ENCODE measurements at regions not wholly inside any gene's neighbourhood (a gene's known extent, or its start where the extent isn't known, plus 50 kb on each side); places are given as distances from the start of the nearest gene placed in this dataset.

GRCh38 chr1:99571092-99571734 lies 74.7 kb upstream of the PALMD start:
- no peak for DNase-seq
- Histone ChIP-seq H4K20me1 (ENCODE audit: insufficient read depth, low read length) (no peaks in the 10 kb centered on the region), H3K36me3 (replicated peaks in 1 of 2; ENCODE audit: control insufficient read depth in 1 of 2, insufficient read depth in 2 of 2, low read length in 2 of 2) (no peaks in the 10 kb centered on the region), H3K9ac (ENCODE audit: insufficient read depth, low read length, poor library complexity, severe bottlenecking) (no peak overlapping the region), H3K27me3 (ENCODE audit: control insufficient read depth in 2 of 2, insufficient read depth in 2 of 2, low read length in 2 of 2) (no peaks in the 10 kb centered on the region), H2AFZ (ENCODE audit: insufficient read depth, low read depth, low read length, poor library complexity, severe bottlenecking) (no peak overlapping the region), H3K9me3 (replicated peaks in 1 of 2; ENCODE audit: control insufficient read depth in 1 of 2, insufficient read depth in 1 of 2, low read length in 2 of 2) (no peaks in the 10 kb centered on the region), H3K79me2 (ENCODE audit: insufficient read depth, low read length) (no peaks in the 10 kb centered on the region), H3K4me3 (replicated peaks in 1 of 3; ENCODE audit: low read depth in 2 of 3, low read length in 3 of 3) (no peak overlapping the region), H3K4me2 (replicated peaks; ENCODE audit: extremely low read depth, low read length, poor library complexity, severe bottlenecking) (no peak overlapping the region), H3K27ac (ENCODE audit: low read depth in 1 of 2, low read length in 2 of 2) (no peak overlapping the region), H3K4me1 (ENCODE audit: control insufficient read depth in 1 of 2, insufficient read depth in 2 of 2, low read length in 2 of 2) (no peaks in the 10 kb centered on the region)
- Mint-ChIP-seq H3K36me3 (no peaks in the 10 kb centered on the region), H3K4me1 (no peaks in the 10 kb centered on the region), H3K4me3 (no peak overlapping the region), H3K9me3 (peaks cover 0 to 2% (median 0%) of the 10 kb centered on the region in 7 donors), H3K27ac (no peak overlapping the region), H3K27me3 (ENCODE audit: low read depth in 3 of 3) (peaks cover 0 to 2% (median 0%) of the 10 kb centered on the region in 3 donors)
- WGBS (ENCODE audit: insufficient coverage): no CpG with 5 or more reads among the region's 6 CpGs
- intact Hi-C loops (cut with micrococcal nuclease): no loop called here
- no peak for TF ChIP-seq CTCF (IDR thresholded peaks at IDR 0.05)

GRCh38 chr1:99573431-99574217 lies 72.3 kb upstream of the PALMD start:
- intact Hi-C loops (cut with micrococcal nuclease): no loop called here
- no peaks in the 10 kb centered on the region for H3K4me1 Mint-ChIP-seq
- Histone ChIP-seq H4K20me1 (ENCODE audit: insufficient read depth, low read length) (no peaks in the 10 kb centered on the region), H3K27ac (ENCODE audit: low read depth in 1 of 2, low read length in 2 of 2) (no peak overlapping the region), H3K4me1 (ENCODE audit: control insufficient read depth in 1 of 2, insufficient read depth in 2 of 2, low read length in 2 of 2) (no peaks in the 10 kb centered on the region), H3K79me2 (ENCODE audit: insufficient read depth, low read length) (no peaks in the 10 kb centered on the region), H3K9ac (ENCODE audit: insufficient read depth, low read length, poor library complexity, severe bottlenecking) (no peak overlapping the region), H3K4me3 (replicated peaks in 1 of 3; ENCODE audit: low read depth in 2 of 3, low read length in 3 of 3) (no peak overlapping the region), H3K27me3 (ENCODE audit: control insufficient read depth in 2 of 2, insufficient read depth in 2 of 2, low read length in 2 of 2) (no peaks in the 10 kb centered on the region), H3K4me2 (replicated peaks; ENCODE audit: extremely low read depth, low read length, poor library complexity, severe bottlenecking) (no peak overlapping the region), H3K9me3 (replicated peaks in 1 of 2; ENCODE audit: control insufficient read depth in 1 of 2, insufficient read depth in 1 of 2, low read length in 2 of 2) (no peaks in the 10 kb centered on the region), H3K36me3 (replicated peaks in 1 of 2; ENCODE audit: control insufficient read depth in 1 of 2, insufficient read depth in 2 of 2, low read length in 2 of 2) (no peaks in the 10 kb centered on the region), H2AFZ (ENCODE audit: insufficient read depth, low read depth, low read length, poor library complexity, severe bottlenecking) (no peak overlapping the region)
- no peak for TF ChIP-seq CTCF (IDR thresholded peaks at IDR 0.05)
- no peak overlapping the region for H3K4me3 Mint-ChIP-seq
- no peak for DNase-seq
- WGBS (ENCODE audit: insufficient coverage): no CpG with 5 or more reads among the region's 3 CpGs
- no peak overlapping the region for H3K27ac Mint-ChIP-seq
- peaks cover 0 to 3% (median 2%) of the 10 kb centered on the region in 3 donors for H3K27me3 Mint-ChIP-seq (ENCODE audit: low read depth in 3 of 3)
- no peaks in the 10 kb centered on the region for H3K36me3 Mint-ChIP-seq
- no peaks in the 10 kb centered on the region for H3K9me3 Mint-ChIP-seq

Data from CD14-positive monocyte (primary cell).